NCI-H1092 treated with DMSO at 0.1 percent for 48 hours (cell line): ENCODE measurements at regions not wholly inside any gene's neighbourhood (a gene's known extent, or its start where the extent isn't known, plus 50 kb on each side); places are given as distances from the start of the nearest gene placed in this dataset.
A peak's percentile ranks its signal among the peaks of the same experiment; 100 is the strongest.
"Not testable (repeated sequence)": the region's sequence is repeated elsewhere in the genome, so short reads cannot be mapped to it uniquely, and the experiment has no call there.

Source experiments
- DNase-seq: peaks from one replicate; lab custom pipeline; 2025; lab: John Stamatoyannopoulos, UW

- DNase-seq = no peak
Measured at GRCh38 chr18:70822691-70823090, 533.8 kb downstream of the SOCS6 start.

- DNase-seq = no peak
Measured at GRCh38 chr18:70822117-70822516, 533.3 kb downstream of the SOCS6 start.

- DNase-seq = no peak
Measured at GRCh38 chr18:70808481-70809056, 519.7 kb downstream of the SOCS6 start.

- DNase-seq = peak; percentile 68
Measured at GRCh38 chr18:70781860-70782453, 493.1 kb downstream of the SOCS6 start.

DNA sequence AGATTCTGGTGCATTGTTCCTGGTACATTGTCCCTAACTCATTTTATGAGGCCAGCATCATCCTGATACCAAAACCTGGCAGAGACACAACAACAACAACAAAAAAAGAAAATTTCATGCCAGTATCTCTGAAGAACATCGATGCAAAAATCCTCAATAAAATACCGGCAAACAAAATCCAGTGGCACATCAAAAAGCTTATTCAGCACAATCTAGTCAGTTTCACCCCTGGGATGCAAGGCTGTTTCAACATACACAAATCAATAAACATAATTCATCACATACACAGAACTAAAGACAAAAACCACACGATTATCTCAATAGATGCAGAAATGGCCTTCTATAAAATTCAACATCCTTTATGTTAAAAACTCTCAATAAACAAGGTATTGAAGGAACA is 477.4 kb downstream of the SOCS6 start:
- DNase-seq = not testable (repeated sequence)

DNA sequence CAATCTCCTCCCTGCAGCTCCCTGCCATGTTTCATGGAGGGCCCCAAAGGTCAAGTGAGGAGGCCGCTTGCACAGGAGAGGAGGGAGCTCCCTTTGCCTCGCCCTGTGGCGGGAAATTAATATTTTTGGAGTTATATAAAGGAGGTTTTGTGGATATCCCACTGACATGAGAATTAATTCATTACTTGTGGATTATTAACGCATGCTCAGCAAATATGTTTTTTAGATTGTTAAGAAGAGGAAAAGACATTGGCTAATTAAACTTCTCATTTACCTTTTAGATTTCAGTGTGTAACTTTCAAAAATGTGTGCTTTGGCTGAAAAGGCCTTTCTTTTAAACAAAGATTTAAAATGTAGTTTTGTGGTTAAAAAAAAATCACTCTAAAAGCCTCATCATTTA is 474.0 kb downstream of the SOCS6 start:
- no peak for DNase-seq

GRCh38 chr18:70758780-70759179 is 469.9 kb downstream of the SOCS6 start:
- no peak for DNase-seq

GRCh38 chr18:70754486-70754885 is 465.6 kb downstream of the SOCS6 start:
- no peak for DNase-seq

DNA sequence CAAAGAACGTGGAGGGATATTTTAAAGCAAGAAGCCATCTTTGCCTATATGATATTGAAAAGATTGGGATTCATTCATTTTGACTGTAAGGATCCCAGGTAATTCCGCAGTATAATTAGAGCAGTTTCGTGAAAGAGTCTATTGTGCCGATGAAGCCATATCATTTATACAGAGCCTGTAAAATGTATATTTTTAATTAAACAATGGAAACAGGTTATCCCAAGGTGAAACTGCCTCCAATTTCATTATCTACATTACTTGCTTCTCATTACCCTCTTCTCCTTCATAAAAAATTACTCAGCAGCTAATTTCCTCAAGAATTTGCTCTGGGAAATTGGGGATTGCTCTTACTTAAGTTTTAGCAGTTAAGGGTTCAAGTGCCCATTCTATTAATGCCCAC is 444.1 kb downstream of the SOCS6 start:
- no peak for DNase-seq

DNA sequence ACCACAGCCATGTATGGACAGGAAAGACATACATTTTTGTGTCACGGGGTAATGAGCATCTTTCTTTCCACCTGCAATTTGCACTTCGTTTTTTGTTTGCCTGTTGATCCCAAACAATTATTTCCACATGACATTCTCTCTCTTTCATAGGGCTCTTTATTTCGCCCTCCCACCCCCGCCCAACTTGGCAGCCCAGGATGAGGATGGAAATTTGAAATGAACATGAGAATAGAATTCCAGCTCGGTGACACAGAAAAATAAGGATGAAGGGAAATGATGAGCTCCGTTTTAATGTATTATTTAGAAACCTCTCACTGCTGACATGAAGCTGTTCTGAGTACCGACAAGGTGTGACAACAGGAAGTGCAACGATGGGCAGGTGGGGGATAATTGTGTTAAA is 443.3 kb downstream of the SOCS6 start:
- DNase-seq = peak; percentile 30

DNA sequence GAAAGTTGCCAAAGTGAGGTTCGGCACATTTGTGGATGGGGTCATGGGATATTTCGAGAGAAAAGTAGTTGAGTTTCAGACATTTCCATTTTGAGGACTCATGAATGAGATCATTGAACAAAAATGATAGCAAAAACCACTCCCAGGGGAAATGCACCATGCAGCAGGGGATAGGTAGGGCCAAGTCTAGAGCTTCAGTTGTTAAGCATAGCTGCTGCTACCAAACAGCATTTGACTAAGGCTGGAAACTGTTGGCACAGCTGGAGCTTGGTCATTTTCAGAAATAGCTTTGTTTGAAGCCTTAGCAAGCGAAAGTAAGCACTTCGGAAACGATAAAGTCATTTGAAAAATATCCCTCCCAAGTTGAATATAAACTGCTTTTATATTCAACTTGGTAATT is 431.8 kb downstream of the SOCS6 start:
- DNase-seq = no peak

- DNase-seq = no peak
Measured at GRCh38 chr18:70709720-70710119, 420.9 kb downstream of the SOCS6 start.

- DNase-seq = no peak
Measured at GRCh38 chr18:70709144-70709543, 420.3 kb downstream of the SOCS6 start.

- DNase-seq = no peak
Measured at GRCh38 chr18:70705831-70706416, 417.1 kb downstream of the SOCS6 start.

- DNase-seq = no peak
Measured at GRCh38 chr18:70700496-70700895, 411.7 kb downstream of the SOCS6 start.

DNA sequence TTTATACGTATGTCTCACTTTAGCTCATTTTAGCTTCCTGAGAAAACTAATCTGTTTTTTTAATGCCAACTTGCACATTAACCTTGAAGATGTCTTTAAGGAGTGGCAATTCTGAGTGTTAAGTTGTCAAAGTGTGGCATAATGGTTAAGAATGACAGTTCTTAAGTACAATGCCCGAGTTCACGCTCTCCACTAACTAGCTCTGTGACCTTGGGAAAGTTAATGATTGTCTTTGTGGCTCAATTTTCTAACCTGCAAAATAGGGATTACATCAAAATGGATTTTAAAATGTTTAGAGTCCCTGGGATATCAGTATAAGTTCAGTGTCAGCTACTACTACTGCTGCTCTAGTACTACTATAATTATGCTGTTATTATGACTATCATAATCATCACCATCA is 409.7 kb downstream of the SOCS6 start:
- no peak for DNase-seq

- no peak for DNase-seq
Measured at GRCh38 chr18:70693246-70693645, 404.4 kb downstream of the SOCS6 start.

GRCh38 chr18:70689765-70690164 is 400.9 kb downstream of the SOCS6 start:
- not testable (repeated sequence) for DNase-seq

DNA sequence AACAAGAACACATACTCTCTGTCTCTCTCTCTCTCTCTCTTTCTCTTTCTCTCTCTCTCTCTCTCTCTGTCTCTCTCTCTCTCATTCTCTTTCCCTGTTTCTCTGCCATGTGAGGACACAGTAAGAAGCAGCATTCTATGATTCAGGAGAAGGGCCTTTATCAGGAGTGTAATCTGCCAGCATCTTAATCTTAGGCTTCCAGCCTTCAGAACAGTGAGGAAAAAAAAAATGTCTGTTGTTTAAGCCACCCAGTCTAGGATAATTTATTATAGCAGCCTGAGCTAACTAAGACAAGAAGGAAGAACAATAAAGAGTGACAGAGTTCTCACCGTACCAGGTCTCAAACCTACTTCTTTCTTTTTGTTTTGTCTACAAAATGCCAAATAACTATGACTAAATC is 399.4 kb downstream of the SOCS6 start:
- no peak for DNase-seq

GRCh38 chr18:70684821-70685220 is 396.0 kb downstream of the SOCS6 start:
- DNase-seq = no peak

GRCh38 chr18:70683263-70683662 is 394.4 kb downstream of the SOCS6 start:
- DNase-seq = no peak

GRCh38 chr18:70674896-70675295 is 386.1 kb downstream of the SOCS6 start:
- DNase-seq = no peak

GRCh38 chr18:70673831-70674230 is 385.0 kb downstream of the SOCS6 start:
- no peak for DNase-seq

DNA sequence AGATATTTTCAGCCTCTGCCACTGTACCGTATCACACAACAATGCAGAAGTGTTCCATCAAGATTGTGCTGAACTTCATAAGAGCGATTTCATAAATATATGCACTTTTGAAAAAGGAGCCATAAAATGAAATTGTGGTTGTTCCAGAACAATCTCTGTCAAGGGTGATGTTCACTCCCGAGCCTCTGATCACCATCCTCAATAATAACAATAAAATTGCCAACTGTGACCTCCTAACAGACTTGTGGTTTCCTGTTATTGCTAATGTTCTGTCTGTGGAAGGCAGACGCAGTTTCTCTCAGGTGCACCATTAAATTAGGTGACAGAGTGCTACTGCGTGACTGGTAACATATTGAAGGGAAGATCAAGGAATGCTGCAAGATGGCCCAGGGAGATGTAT is 383.7 kb downstream of the SOCS6 start:
- DNase-seq = no peak
